Right cardiac atrium (tissue), 5 donors: ENCODE measurements at regions not wholly inside any gene's neighbourhood (a gene's known extent, or its start where the extent isn't known, plus 50 kb on each side); places are given as distances from the start of the nearest gene placed in this dataset.
"Not testable (repeated sequence)": the region's sequence is repeated elsewhere in the genome, so short reads cannot be mapped to it uniquely, and the experiment has no call there.

Source experiments
- ATAC-seq, 2 donors: fragments of 200-7000 bp; cut with Tn5 transposase; one replicate each; pipeline versions ENCODE4 v1.8.0 to v1.9.1; 2020; ENCODE audit warnings: moderate library complexity in 2 of 2, mild to moderate bottlenecking in 1 of 2
- DNase-seq, 3 donors: peaks; one replicate each; pipeline ENCODE4 v3.0.0-alpha.2; 2020
- H3K27ac ChIP-seq: one replicate; pipeline ENCODE4 v1.5.1; 2013; ENCODE audit warnings: mild to moderate bottlenecking, low read length, control low read depth, moderate library complexity
- H3K27me3 ChIP-seq: one replicate; pipeline ENCODE4 v1.6.1; 2013; ENCODE audit not compliant: control insufficient read depth, insufficient read depth
- H3K4me1 ChIP-seq: one replicate; pipeline ENCODE4 v1.6.1; 2013; ENCODE audit warnings: low read length; ENCODE audit not compliant: control insufficient read depth, insufficient read depth
- H3K4me3 ChIP-seq: one replicate; pipeline ENCODE4 v1.5.1; 2013; ENCODE audit warnings: low read length, control low read depth
- H3K9me3 ChIP-seq: one replicate; pipeline ENCODE4 v1.6.1; 2013; ENCODE audit warnings: low read length; ENCODE audit not compliant: control insufficient read depth
- WGBS: extraction: QIAGEN DNeasy Blood & Tissue Kit; methylation state at CpG from one replicate; pipeline ENCODE4 v1.1.7; 2013; 5-methylcytosine and 5-hydroxymethylcytosine counted together
- intact Hi-C, 4 donors: fragments of 100-400 bp; cut with DNase I; formaldehyde crosslinking; loops; one replicate each; pipeline versions ENCODE4 v1.11.0 to v1.14.0; 2022 to 2023
- donor health status: healthy with polysubstance abuse.
- donor health status: DM: no; HTN: yes; CAD: no.
- donor health status: DM: no; HTN: no; CAD: no.
- donor health status: DM: no; HTN: yes; CAD: no; lungs with severe emphysema.
- donor health status: DM: yes; HTN: yes; CAD: no.

GRCh38 chr2:142794850-142795249 is 82.6 kb upstream of the KYNU start:
- H3K4me3 ChIP-seq: no peak overlapping the region
- H3K4me1 ChIP-seq: no peaks in the 10 kb centered on the region
- intact Hi-C loops: no loop called here
- H3K9me3 ChIP-seq: no peaks in the 10 kb centered on the region
- WGBS: 86% methylated on average over 1 of the region's 1 CpG
- ATAC-seq (no peak), DNase-seq (no peak)
- no peak overlapping the region for H3K27ac ChIP-seq
- H3K27me3 ChIP-seq: no peaks in the 10 kb centered on the region

GRCh38 chr2:142792328-142792727 is 85.1 kb upstream of the KYNU start:
- intact Hi-C loops, H3K27ac ChIP-seq, H3K9me3 ChIP-seq, H3K4me1 ChIP-seq, ATAC-seq, H3K27me3 ChIP-seq, DNase-seq, H3K4me3 ChIP-seq: not testable (repeated sequence)
- WGBS: 81% methylated on average over 3 of the region's 3 CpGs

DNA sequence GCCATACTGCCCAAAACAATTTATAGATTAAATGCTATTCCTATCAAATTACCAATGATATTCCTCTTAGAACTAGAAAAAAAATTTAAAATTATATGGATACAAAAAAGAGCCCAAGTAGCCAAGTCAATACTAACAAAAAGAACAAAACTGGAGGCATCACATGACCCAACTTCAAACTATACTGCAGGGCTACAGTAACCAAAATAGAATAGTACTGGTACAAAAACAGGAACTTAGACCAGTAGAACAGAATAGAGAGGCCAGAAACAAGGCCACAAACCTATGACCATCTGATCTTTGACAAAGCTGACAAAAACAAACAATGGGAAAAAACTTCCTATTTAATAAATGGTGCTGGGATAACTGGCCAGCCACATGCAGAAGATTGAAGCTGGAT is 86.1 kb upstream of the KYNU start:
- DNase-seq: no peak
- Histone ChIP-seq H3K27ac (no peak overlapping the region), H3K9me3 (no peaks in the 10 kb centered on the region), H3K4me1 (no peaks in the 10 kb centered on the region), H3K27me3 (no peaks in the 10 kb centered on the region), H3K4me3 (no peak overlapping the region)
- no peak for ATAC-seq
- intact Hi-C loops: no loop called here

DNA sequence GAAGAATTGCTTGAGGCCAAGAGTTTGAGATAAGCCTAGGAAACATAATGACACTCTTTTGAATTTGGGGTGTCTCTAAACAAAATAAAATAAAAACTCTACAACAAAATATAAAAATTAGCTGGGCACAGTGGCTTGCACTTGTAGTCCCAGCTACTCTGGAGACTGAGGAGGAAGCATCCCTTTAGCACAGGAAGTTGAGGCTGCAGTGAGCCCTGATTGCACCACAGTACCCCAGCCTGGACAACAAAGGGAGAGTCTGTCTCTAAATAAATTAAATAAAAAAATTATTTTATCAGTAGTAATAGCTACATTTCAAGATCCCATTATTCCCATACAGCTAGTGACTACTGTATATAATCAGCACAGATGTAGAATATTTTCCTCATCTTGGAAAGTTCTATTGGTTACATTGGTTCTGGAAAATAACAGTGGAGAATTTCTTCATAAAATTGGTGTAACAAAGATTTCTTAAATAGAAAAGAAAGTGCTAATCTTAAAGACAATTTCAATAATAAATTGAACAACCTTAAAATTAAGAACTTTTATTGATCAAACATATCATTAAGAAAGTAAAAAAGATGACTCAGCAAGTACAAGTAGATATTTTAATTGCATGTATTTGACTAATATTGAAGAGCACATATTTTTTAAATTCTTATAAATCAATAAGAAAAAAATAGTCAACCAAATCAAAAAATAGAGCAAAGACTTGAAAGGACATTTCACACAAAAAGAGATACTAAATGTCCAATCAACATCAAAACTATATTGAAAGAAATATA is 90.4 kb upstream of the KYNU start:
- Histone ChIP-seq H3K9me3 (no peaks in the 10 kb centered on the region), H3K27ac (no peak overlapping the region), H3K4me3 (no peak overlapping the region), H3K27me3 (no peaks in the 10 kb centered on the region), H3K4me1 (no peaks in the 10 kb centered on the region)
- DNase-seq (no peak), ATAC-seq (no peak)
- intact Hi-C loops: no loop called here

- 87% methylated on average over 4 of the region's 4 CpGs for WGBS
- DNase-seq: no peak
- no peak overlapping the region for H3K4me3 ChIP-seq
- no peaks in the 10 kb centered on the region for H3K4me1 ChIP-seq
- no peaks in the 10 kb centered on the region for H3K9me3 ChIP-seq
- no peak overlapping the region for H3K27ac ChIP-seq
- ATAC-seq: no peak
- H3K27me3 ChIP-seq: no peaks in the 10 kb centered on the region
- intact Hi-C loops: no loop called here
Observed at GRCh38 chr2:142782942-142783443, 94.5 kb upstream of the KYNU start.

GRCh38 chr2:142781146-142781545 is 96.3 kb upstream of the KYNU start:
- no peaks in the 10 kb centered on the region for H3K4me1 ChIP-seq
- intact Hi-C loops: no loop called here
- H3K27me3 ChIP-seq: no peaks in the 10 kb centered on the region
- DNase-seq: no peak
- no peaks in the 10 kb centered on the region for H3K9me3 ChIP-seq
- no peak overlapping the region for H3K4me3 ChIP-seq
- 92% methylated on average over 2 of the region's 2 CpGs for WGBS
- no peak overlapping the region for H3K27ac ChIP-seq
- no peak for ATAC-seq

DNA sequence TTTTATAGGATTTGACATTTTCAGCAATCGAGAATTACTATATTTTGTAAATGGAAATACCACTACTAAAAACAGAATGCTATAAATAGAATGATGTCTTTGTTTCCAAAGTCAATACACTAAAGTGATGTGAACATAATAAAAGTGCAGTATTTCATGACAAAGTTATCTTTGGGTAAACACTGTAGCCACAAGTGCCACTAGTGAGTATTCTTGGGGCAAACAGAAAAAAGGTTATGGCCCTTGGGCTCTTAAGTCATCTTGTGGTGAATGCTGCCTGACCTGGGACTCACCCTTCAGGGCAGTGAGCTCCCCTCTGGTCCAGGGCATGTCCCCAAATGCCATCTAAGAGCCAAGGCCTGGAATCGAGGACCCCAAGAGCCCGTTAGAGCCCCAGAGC is 99.2 kb upstream of the KYNU start:
- no peaks in the 10 kb centered on the region for H3K27me3 ChIP-seq
- no peak overlapping the region for H3K4me3 ChIP-seq
- intact Hi-C loops: no loop called here
- no peak for DNase-seq
- H3K9me3 ChIP-seq: no peaks in the 10 kb centered on the region
- 78% methylated on average over 3 of the region's 3 CpGs for WGBS
- no peaks in the 10 kb centered on the region for H3K4me1 ChIP-seq
- ATAC-seq: no peak
- no peak overlapping the region for H3K27ac ChIP-seq

DNA sequence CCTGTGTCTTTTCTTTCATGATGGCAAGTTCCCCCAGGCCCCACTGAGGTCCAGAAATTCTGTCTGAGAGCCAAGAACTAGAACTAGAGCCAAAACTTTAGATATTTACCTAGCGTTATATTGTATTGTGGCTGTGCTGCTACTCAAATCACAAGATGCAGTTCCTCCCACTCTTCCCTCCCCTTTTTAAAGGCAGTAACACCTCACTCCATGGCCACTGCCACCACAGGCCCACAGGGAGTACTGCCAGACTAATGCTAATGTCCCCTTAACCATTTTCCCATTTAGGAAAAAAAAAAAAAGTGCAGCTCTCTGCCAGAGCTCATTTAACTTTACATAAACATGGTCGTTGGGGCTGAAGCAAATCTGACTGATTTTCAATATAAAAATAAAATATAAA is 99.7 kb upstream of the KYNU start:
- no peaks in the 10 kb centered on the region for H3K4me1 ChIP-seq
- H3K4me3 ChIP-seq: no peak overlapping the region
- intact Hi-C loops: no loop called here
- 60% methylated on average over 2 of the region's 2 CpGs for WGBS
- no peaks in the 10 kb centered on the region for H3K27me3 ChIP-seq
- no peaks in the 10 kb centered on the region for H3K9me3 ChIP-seq
- ATAC-seq (no peak), DNase-seq (no peak)
- H3K27ac ChIP-seq: no peak overlapping the region

DNA sequence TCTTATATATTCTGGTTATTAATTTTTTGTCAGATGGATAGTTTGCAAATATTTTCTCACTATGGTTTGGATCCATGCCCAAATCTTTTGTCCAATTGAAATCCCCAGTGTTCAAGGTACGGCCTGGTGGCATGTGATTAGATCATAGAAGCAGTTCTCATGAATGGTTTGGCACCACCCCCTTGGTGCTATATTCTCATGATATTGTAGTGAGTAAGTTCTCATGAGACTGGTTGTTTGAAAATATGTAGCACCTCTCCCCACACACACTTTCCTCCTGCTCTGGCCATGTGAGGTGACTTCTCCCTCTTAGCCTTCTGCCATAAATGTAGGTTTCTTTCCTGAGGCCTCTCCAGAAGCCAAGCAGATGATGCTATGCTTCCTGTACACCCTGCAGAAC is 107.7 kb upstream of the KYNU start:
- no peaks in the 10 kb centered on the region for H3K4me1 ChIP-seq
- H3K27ac ChIP-seq: no peak overlapping the region
- no peak for ATAC-seq
- H3K4me3 ChIP-seq: no peak overlapping the region
- WGBS: 74% methylated on average over 1 of the region's 1 CpG
- intact Hi-C loops: no loop called here
- H3K27me3 ChIP-seq: no peaks in the 10 kb centered on the region
- no peak for DNase-seq
- peaks cover 2% of the 10 kb centered on the region for H3K9me3 ChIP-seq

GRCh38 chr2:142767847-142768246 is 109.6 kb upstream of the KYNU start:
- no peaks in the 10 kb centered on the region for H3K4me1 ChIP-seq
- DNase-seq: no peak
- no peaks in the 10 kb centered on the region for H3K27me3 ChIP-seq
- no peak overlapping the region for H3K4me3 ChIP-seq
- intact Hi-C loops: no loop called here
- peaks cover 2% of the 10 kb centered on the region for H3K9me3 ChIP-seq
- no peak for ATAC-seq
- H3K27ac ChIP-seq: no peak overlapping the region

DNA sequence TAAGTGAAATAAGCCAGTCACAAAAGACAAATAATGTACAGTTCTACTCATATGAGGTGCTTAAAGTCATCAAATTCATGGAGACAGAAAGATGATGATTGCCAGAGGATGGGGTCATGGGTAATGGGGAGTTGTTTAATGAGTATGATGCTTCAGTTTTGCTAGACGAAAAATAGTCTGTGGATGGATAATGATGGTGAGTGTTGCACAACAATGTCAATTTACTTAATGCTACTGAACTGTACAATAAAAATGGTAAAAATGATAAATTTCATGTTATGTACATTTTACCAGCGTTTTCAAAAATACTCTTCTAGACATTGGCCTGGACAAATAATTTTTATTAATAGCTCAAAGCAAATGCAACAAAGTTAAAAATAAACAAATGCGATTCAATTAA is 118.5 kb upstream of the KYNU start:
- Histone ChIP-seq H3K4me1 (no peaks in the 10 kb centered on the region), H3K27ac (no peak overlapping the region), H3K27me3 (no peaks in the 10 kb centered on the region), H3K9me3 (no peaks in the 10 kb centered on the region), H3K4me3 (no peak overlapping the region)
- intact Hi-C loops: no loop called here
- DNase-seq: no peak
- ATAC-seq: no peak
- 81% methylated on average over 3 of the region's 3 CpGs for WGBS

DNA sequence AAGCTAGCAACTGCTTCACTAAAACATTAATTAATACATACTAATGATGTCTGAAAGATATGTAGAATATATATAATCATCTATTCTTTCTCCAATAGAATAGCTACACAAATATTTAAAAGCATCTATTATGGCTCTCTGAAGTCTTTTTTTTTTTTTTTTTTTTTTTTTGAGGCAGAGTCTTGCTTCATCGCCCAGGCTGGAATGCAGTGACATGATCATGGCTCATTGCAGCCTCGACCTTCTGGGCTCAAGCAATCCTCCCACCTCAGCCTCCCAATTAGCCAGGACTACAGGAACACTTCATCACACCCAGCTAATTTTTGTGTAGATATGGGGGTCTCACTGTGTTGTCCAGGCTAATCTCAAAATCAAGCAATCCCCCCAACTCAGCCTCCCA is 120.4 kb upstream of the KYNU start:
- intact Hi-C loops: no loop called here

More for the DNA sequence above, 120.4 kb upstream of the KYNU start:
- ATAC-seq (no peak), DNase-seq (no peak)
- Histone ChIP-seq H3K27ac (no peak overlapping the region), H3K27me3 (no peaks in the 10 kb centered on the region), H3K4me1 (no peaks in the 10 kb centered on the region), H3K4me3 (no peak overlapping the region), H3K9me3 (no peaks in the 10 kb centered on the region)
- 58% methylated on average over 2 of the region's 2 CpGs for WGBS
